ENCODE measurements at regions not wholly inside any gene's neighbourhood (a gene's known extent, or its start where the extent isn't known, plus 50 kb on each side); places are given as distances from the start of the nearest gene placed in this dataset.
"Not testable (repeated sequence)": the region's sequence is repeated elsewhere in the genome, so short reads cannot be mapped to it uniquely, and the experiment has no call there.

DNA sequence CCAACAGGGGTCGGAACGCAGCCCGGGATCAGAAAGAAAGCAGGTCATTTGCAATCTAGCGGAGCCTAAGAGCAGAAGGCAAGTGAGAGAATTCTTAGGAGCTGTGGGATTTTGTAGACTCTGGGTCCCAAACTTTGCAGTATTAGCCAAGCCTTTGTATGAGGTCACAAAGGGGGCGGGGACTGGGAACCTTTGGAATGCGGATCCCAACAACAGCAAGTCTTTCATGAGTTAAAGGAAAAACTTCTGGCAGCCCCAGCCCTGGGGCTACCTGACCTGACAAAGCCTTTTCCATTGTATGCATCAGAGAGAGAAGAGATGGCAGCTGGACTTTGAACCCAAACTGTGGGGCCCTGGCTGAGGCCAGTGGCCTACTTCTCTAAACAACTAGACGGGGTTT is 73.3 kb downstream of the DAPL1 start:
- TF ChIP-seq POLR2AphosphoS5 (IDR thresholded peaks at IDR 0.05; ENCODE audit: low read depth); EZH2 (IDR thresholded peaks at IDR 0.05; ENCODE audit: low read depth, unreplicated experiment); EZH2phosphoT487 (IDR thresholded peaks at IDR 0.05; ENCODE audit: unreplicated experiment); CREB1 (CRISPR knock-in tag; IDR thresholded peaks at IDR 0.05; ENCODE audit: low read depth); JUNB (IDR thresholded peaks at IDR 0.05; ENCODE audit: unreplicated experiment); ZNF331 (CRISPR knock-in tag; IDR thresholded peaks at IDR 0.05; ENCODE audit: low read depth); ZNF114 (CRISPR knock-in tag; IDR thresholded peaks at IDR 0.05): not testable (repeated sequence)
- TF ChIP-seq, protein P1, sequence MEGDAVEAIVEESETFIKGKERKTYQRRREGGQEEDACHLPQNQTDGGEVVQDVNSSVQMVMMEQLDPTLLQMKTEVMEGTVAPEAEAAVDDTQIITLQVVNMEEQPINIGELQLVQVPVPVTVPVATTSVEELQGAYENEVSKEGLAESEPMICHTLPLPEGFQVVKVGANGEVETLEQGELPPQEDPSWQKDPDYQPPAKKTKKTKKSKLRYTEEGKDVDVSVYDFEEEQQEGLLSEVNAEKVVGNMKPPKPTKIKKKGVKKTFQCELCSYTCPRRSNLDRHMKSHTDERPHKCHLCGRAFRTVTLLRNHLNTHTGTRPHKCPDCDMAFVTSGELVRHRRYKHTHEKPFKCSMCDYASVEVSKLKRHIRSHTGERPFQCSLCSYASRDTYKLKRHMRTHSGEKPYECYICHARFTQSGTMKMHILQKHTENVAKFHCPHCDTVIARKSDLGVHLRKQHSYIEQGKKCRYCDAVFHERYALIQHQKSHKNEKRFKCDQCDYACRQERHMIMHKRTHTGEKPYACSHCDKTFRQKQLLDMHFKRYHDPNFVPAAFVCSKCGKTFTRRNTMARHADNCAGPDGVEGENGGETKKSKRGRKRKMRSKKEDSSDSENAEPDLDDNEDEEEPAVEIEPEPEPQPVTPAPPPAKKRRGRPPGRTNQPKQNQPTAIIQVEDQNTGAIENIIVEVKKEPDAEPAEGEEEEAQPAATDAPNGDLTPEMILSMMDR (conservative IDR thresholded peaks at IDR 0.05; ENCODE audit: low read depth in 2 of 2) = not testable (repeated sequence)
- TF ChIP-seq, protein P2, sequence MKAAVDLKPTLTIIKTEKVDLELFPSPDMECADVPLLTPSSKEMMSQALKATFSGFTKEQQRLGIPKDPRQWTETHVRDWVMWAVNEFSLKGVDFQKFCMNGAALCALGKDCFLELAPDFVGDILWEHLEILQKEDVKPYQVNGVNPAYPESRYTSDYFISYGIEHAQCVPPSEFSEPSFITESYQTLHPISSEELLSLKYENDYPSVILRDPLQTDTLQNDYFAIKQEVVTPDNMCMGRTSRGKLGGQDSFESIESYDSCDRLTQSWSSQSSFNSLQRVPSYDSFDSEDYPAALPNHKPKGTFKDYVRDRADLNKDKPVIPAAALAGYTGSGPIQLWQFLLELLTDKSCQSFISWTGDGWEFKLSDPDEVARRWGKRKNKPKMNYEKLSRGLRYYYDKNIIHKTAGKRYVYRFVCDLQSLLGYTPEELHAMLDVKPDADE (IDR thresholded peaks at IDR 0.05) = not testable (repeated sequence)
- TF ChIP-seq, protein P3, sequence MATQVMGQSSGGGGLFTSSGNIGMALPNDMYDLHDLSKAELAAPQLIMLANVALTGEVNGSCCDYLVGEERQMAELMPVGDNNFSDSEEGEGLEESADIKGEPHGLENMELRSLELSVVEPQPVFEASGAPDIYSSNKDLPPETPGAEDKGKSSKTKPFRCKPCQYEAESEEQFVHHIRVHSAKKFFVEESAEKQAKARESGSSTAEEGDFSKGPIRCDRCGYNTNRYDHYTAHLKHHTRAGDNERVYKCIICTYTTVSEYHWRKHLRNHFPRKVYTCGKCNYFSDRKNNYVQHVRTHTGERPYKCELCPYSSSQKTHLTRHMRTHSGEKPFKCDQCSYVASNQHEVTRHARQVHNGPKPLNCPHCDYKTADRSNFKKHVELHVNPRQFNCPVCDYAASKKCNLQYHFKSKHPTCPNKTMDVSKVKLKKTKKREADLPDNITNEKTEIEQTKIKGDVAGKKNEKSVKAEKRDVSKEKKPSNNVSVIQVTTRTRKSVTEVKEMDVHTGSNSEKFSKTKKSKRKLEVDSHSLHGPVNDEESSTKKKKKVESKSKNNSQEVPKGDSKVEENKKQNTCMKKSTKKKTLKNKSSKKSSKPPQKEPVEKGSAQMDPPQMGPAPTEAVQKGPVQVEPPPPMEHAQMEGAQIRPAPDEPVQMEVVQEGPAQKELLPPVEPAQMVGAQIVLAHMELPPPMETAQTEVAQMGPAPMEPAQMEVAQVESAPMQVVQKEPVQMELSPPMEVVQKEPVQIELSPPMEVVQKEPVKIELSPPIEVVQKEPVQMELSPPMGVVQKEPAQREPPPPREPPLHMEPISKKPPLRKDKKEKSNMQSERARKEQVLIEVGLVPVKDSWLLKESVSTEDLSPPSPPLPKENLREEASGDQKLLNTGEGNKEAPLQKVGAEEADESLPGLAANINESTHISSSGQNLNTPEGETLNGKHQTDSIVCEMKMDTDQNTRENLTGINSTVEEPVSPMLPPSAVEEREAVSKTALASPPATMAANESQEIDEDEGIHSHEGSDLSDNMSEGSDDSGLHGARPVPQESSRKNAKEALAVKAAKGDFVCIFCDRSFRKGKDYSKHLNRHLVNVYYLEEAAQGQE (IDR thresholded peaks at IDR 0.05; ENCODE audit: unreplicated experiment) = not testable (repeated sequence)
- TF ChIP-seq, protein P4, sequence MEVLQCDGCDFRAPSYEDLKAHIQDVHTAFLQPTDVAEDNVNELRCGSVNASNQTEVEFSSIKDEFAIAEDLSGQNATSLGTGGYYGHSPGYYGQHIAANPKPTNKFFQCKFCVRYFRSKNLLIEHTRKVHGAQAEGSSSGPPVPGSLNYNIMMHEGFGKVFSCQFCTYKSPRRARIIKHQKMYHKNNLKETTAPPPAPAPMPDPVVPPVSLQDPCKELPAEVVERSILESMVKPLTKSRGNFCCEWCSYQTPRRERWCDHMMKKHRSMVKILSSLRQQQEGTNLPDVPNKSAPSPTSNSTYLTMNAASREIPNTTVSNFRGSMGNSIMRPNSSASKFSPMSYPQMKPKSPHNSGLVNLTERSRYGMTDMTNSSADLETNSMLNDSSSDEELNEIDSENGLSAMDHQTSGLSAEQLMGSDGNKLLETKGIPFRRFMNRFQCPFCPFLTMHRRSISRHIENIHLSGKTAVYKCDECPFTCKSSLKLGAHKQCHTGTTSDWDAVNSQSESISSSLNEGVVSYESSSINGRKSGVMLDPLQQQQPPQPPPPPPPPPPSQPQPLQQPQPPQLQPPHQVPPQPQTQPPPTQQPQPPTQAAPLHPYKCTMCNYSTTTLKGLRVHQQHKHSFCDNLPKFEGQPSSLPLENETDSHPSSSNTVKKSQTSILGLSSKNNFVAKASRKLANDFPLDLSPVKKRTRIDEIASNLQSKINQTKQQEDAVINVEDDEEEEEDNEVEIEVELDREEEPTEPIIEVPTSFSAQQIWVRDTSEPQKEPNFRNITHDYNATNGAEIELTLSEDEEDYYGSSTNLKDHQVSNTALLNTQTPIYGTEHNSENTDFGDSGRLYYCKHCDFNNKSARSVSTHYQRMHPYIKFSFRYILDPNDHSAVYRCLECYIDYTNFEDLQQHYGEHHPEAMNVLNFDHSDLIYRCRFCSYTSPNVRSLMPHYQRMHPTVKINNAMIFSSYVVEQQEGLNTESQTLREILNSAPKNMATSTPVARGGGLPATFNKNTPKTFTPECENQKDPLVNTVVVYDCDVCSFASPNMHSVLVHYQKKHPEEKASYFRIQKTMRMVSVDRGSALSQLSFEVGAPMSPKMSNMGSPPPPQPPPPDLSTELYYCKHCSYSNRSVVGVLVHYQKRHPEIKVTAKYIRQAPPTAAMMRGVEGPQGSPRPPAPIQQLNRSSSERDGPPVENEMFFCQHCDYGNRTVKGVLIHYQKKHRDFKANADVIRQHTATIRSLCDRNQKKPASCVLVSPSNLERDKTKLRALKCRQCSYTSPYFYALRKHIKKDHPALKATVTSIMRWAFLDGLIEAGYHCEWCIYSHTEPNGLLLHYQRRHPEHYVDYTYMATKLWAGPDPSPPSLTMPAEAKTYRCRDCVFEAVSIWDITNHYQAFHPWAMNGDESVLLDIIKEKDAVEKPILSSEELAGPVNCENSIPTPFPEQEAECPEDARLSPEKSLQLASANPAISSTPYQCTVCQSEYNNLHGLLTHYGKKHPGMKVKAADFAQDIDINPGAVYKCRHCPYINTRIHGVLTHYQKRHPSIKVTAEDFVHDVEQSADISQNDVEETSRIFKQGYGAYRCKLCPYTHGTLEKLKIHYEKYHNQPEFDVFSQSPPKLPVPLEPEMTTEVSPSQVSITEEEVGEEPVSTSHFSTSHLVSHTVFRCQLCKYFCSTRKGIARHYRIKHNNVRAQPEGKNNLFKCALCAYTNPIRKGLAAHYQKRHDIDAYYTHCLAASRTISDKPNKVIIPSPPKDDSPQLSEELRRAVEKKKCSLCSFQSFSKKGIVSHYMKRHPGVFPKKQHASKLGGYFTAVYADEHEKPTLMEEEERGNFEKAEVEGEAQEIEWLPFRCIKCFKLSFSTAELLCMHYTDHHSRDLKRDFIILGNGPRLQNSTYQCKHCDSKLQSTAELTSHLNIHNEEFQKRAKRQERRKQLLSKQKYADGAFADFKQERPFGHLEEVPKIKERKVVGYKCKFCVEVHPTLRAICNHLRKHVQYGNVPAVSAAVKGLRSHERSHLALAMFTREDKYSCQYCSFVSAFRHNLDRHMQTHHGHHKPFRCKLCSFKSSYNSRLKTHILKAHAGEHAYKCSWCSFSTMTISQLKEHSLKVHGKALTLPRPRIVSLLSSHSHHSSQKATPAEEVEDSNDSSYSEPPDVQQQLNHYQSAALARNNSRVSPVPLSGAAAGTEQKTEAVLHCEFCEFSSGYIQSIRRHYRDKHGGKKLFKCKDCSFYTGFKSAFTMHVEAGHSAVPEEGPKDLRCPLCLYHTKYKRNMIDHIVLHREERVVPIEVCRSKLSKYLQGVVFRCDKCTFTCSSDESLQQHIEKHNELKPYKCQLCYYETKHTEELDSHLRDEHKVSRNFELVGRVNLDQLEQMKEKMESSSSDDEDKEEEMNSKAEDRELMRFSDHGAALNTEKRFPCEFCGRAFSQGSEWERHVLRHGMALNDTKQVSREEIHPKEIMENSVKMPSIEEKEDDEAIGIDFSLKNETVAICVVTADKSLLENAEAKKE (CRISPR knock-in tag; IDR thresholded peaks at IDR 0.05) = not testable (repeated sequence)
